Subcutaneous abdominal adipose tissue (tissue), 5 donors: ENCODE measurements at regions not wholly inside any gene's neighbourhood (a gene's known extent, or its start where the extent isn't known, plus 50 kb on each side); places are given as distances from the start of the nearest gene placed in this dataset.
"Not testable (repeated sequence)": the region's sequence is repeated elsewhere in the genome, so short reads cannot be mapped to it uniquely, and the experiment has no call there.

Experiments
- H3K27ac ChIP-seq: one replicate; pipeline ENCODE4 v1.7.0; 2013; ENCODE audit warnings: low read depth, mild to moderate bottlenecking, inconsistent platforms, low read length, moderate library complexity
- H3K27me3 ChIP-seq, 5 donors: one replicate each; pipeline ENCODE4 v1.7.0; 2013; ENCODE audit warnings: low read length in 5 of 5, inconsistent platforms in 1 of 5; ENCODE audit not compliant: control insufficient read depth in 5 of 5, insufficient read depth in 4 of 5
- H3K36me3 ChIP-seq, 5 donors: one replicate each; pipeline ENCODE4 v1.7.0; 2013; ENCODE audit warnings: low read length in 5 of 5; ENCODE audit not compliant: control insufficient read depth in 5 of 5, insufficient read depth in 5 of 5
- H3K4me1 ChIP-seq, 5 donors: one replicate each; pipeline ENCODE4 v1.7.0; 2013; ENCODE audit warnings: low read length in 5 of 5, mild to moderate bottlenecking in 3 of 5, moderate library complexity in 1 of 5; ENCODE audit not compliant: control insufficient read depth in 5 of 5, insufficient read depth in 5 of 5
- H3K4me3 ChIP-seq, 5 donors: one replicate each; pipeline ENCODE4 v1.7.0; 2013; ENCODE audit warnings: low read length in 5 of 5, low read depth in 1 of 5
- H3K9ac ChIP-seq, 5 donors: one replicate each; pipeline ENCODE4 v1.7.0; 2013; ENCODE audit warnings: low read length in 5 of 5, mild to moderate bottlenecking in 4 of 5, moderate library complexity in 3 of 5
- H3K9me3 ChIP-seq, 5 donors: one replicate each; pipeline ENCODE4 v1.7.0; 2013; ENCODE audit warnings: low read length in 5 of 5; ENCODE audit not compliant: control insufficient read depth in 5 of 5
- donor health status: healthy.
- donor health status: healthy.
- donor health status: healthy.
- donor health status: healthy.
- donor health status: healthy.

- Histone ChIP-seq H3K27me3 (no peaks in the 10 kb centered on the region), H3K4me1 (no peaks in the 10 kb centered on the region), H3K4me3 (no peak overlapping the region), H3K36me3 (no peaks in the 10 kb centered on the region), H3K27ac (no peak overlapping the region), H3K9me3 (no peaks in the 10 kb centered on the region), H3K9ac (no peak overlapping the region)
Observed at GRCh38 chr14:37810094-37810801, 214.8 kb downstream of the TTC6 start.

- peaks cover 0 to 6% (median 0%) of the 10 kb centered on the region in 5 donors for H3K4me1 ChIP-seq
- H3K27ac ChIP-seq = no peak overlapping the region
- H3K36me3 ChIP-seq = no peaks in the 10 kb centered on the region
- H3K9ac ChIP-seq = no peak overlapping the region
- no peak overlapping the region for H3K4me3 ChIP-seq
- no peaks in the 10 kb centered on the region for H3K27me3 ChIP-seq
- H3K9me3 ChIP-seq = no peaks in the 10 kb centered on the region
Observed at GRCh38 chr14:37813732-37814131, 218.3 kb downstream of the TTC6 start.

DNA sequence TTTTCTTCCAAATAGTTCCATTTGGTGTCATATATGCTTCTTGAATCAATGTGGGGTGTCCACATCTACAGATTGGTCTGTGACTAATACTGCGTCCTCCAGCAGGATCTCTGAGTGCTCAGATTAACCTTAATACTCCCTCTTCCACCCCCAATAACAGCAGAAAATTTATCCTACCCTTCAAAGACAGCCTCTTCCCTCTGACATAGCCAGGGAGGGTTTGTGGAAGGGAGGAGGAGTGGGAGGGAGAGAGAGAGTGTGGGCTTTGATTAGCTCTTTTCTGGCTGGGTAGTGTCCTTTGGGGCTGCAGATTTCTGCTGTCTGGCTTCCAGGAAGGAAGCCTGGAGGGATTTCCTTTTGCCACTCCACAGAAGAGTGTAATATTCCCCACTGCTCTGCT lies 220.7 kb downstream of the TTC6 start:
- Histone ChIP-seq H3K36me3 (no peaks in the 10 kb centered on the region), H3K9me3 (no peaks in the 10 kb centered on the region), H3K4me1 (peaks cover 0 to 6% (median 0%) of the 10 kb centered on the region in 5 donors), H3K9ac (no peak overlapping the region), H3K27ac (no peak overlapping the region), H3K4me3 (no peak overlapping the region), H3K27me3 (no peaks in the 10 kb centered on the region)

- Histone ChIP-seq H3K9ac (no peak overlapping the region), H3K4me3 (no peak overlapping the region), H3K27me3 (no peaks in the 10 kb centered on the region), H3K27ac (no peak overlapping the region), H3K36me3 (no peaks in the 10 kb centered on the region), H3K4me1 (peaks cover 0 to 6% (median 0%) of the 10 kb centered on the region in 5 donors), H3K9me3 (no peaks in the 10 kb centered on the region)
Observed at GRCh38 chr14:37816743-37817295, 221.4 kb downstream of the TTC6 start.

- H3K27me3 ChIP-seq = no peaks in the 10 kb centered on the region
- H3K4me1 ChIP-seq = peaks cover 0 to 6% (median 0%) of the 10 kb centered on the region in 5 donors
- no peak overlapping the region for H3K9ac ChIP-seq
- H3K9me3 ChIP-seq = no peaks in the 10 kb centered on the region
- H3K36me3 ChIP-seq = no peaks in the 10 kb centered on the region
- H3K4me3 ChIP-seq = no peak overlapping the region
- no peak overlapping the region for H3K27ac ChIP-seq
Observed at GRCh38 chr14:37819155-37820015, 224.0 kb downstream of the TTC6 start.

DNA sequence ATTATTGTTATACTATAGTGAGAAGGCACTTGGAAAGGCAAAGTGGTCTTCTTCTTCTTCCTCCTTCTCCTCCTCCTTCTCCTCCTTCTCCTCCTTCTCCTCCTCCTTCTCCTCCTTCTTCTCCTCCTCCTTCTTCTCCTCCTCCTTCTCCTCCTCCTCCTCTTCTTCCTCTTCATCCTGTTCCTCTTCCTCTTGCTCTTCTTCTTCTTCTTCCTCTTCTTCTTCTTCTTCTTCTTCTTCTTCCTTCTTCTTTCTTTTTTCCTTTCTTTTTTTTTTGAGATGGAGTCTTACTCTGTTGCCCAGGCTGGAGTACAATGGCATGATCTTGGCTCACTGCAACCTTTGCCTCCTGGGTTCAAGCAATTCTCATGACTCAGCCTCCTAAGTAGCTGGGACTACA lies 225.4 kb downstream of the TTC6 start:
- not testable (repeated sequence) for H3K36me3 ChIP-seq, H3K4me1 ChIP-seq, H3K27ac ChIP-seq, H3K9ac ChIP-seq, H3K4me3 ChIP-seq, H3K9me3 ChIP-seq, H3K27me3 ChIP-seq

DNA sequence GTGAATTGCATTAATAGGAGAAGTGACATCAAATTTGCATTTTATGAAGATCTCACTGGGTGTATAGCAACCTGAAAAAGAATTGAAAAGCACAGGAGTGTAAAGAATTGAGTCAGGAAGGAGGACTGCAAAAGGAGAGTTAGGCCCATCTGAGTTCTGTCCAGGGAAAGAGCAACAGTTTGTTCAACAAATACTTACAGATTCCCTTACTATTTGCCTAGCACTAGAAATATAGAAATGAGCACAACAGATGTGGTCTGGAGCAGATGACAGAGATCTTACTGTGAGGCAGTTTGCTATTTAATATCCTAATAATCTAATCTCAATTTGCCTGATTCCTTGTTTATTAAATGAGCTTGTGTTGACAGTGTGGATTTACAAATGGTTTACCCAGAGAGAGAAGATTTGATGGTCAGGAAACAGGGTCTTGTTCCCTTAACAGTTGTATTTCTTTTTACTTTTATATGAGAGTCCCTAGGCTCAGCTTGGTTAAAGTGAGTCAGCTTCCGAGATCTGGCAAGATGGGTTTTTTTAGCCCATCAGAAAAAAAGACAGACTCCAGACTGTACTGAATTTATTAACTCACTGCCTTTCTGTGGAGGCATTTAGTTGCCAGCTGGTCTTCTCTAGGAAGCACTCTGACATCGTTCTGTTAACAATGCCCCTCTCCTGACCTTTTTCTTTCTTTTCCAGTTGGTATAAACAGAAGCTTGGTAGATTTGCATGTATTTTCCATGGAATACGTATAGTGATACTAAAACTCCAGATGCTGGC lies 229.7 kb downstream of the TTC6 start:
- Histone ChIP-seq H3K4me3 (no peak overlapping the region), H3K27me3 (no peaks in the 10 kb centered on the region), H3K4me1 (no peaks in the 10 kb centered on the region), H3K9me3 (peaks cover 0 to 9% (median 3%) of the 10 kb centered on the region in 5 donors), H3K36me3 (no peaks in the 10 kb centered on the region), H3K9ac (no peak overlapping the region), H3K27ac (no peak overlapping the region)

- no peaks in the 10 kb centered on the region for H3K27me3 ChIP-seq
- H3K36me3 ChIP-seq = no peaks in the 10 kb centered on the region
- H3K4me1 ChIP-seq = no peaks in the 10 kb centered on the region
- peaks cover 5 to 22% (median 10%) of the 10 kb centered on the region in 5 donors for H3K9me3 ChIP-seq
- no peak overlapping the region for H3K27ac ChIP-seq
- H3K9ac ChIP-seq = no peak overlapping the region
- H3K4me3 ChIP-seq = no peak overlapping the region
Observed at GRCh38 chr14:37826869-37827268, 231.4 kb downstream of the TTC6 start.

DNA sequence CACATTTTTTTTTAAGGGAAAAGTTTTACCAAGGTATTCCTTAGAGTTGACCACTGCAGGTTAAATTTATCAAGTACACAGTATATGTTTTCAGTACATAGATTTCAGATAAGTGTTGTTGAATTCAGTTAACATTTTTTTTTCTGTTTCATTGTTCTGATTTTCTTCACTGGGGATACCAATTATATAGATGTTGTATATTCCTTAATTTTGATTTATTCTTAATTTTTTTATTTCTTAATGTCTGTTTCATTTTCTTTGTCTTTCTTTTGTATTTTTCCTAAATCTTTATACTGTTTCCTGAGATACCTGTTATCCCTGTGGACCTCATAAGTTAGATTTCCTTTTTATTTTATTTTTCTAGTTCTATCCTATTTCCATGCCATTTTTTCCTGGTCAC lies 234.8 kb downstream of the TTC6 start:
- Histone ChIP-seq H3K9ac (no peak overlapping the region), H3K27ac (no peak overlapping the region), H3K4me1 (no peaks in the 10 kb centered on the region), H3K4me3 (no peak overlapping the region), H3K27me3 (no peaks in the 10 kb centered on the region), H3K36me3 (no peaks in the 10 kb centered on the region), H3K9me3 (peaks cover 15 to 42% (median 18%) of the 10 kb centered on the region in 5 donors)
